GM18511 (cell line): ENCODE measurements at regions not wholly inside any gene's neighbourhood (a gene's known extent, or its start where the extent isn't known, plus 50 kb on each side); places are given as distances from the start of the nearest gene placed in this dataset.

Experiments
- ATAC-seq: cut with Tn5 transposase; IDR thresholded peaks from one replicate; pipeline ENCODE4 v1.9.1; 2021; ENCODE audit warnings: mild to moderate bottlenecking, moderate library complexity; ENCODE audit not compliant: unreplicated experiment

DNA sequence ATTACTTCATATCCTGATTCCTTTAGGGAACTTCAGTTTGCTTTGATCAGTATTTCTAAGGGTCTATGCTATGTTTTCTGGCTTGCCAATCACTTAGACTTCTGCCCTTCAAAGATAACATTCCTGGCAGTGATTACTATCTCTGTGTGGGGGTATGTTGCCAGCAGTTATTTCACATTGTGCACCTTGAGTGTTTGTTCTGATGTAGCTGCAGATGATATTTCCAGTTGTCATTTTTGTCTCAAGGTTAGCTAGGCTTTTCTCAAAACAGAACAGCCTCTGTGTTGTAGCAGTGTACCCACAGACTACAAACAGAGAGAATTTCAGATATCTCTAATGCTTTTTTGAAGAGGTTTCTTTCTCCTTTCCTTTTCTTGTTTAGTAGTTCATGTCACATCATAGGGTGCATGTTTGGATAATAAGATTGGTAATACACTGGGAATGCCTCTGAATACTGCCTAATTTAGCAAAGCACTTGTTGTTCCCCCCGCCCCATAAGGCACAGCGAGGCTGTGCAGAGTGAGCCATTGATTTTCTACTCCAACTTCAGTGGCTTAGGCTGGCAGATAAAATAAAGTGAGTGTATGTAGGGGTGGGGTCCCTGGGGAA, 134.7 kb upstream of the AGR3 start:
- ATAC-seq, result no peak

DNA sequence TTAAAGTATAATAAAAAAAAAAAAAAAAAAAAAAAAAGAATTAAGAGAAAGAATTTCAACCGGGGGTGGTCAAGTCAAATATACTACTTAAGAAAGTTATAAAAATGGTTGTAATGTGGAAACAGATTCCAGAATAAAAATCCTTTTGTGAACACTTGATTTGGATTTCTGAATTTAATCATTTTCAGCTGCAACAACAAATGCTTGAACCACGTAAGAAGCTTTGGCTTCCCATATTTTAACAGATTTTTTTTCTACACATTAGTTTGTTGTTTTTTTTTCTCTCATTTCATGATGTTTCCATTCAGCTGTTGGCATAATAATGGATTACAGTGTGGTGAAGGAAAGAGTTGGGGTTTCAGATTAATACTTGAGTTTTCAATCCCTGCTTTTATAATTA, 137.3 kb upstream of the AGR3 start:
- no peak for ATAC-seq

GRCh38 chr7:17020250-17020649, 138.5 kb upstream of the AGR3 start:
- no peak for ATAC-seq

DNA sequence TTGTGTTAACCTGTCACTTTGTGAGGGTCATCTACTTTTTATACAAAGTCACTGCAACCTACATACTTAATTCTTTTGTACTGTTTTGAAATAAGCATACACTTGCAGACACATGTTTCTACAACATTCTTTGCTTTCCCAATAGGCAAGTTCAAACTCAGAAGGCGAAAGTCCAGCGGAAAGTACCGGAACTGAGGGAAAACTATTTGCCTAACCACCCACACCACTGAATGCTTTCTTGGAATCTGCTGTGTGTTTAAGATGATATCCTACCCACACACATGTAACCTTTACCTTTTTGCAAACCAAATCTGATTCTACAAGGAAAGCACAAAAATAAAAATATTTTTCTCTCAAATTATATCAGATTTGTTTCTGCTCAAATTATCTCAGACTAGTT, 139.4 kb upstream of the AGR3 start:
- ATAC-seq, result no peak

- no peak for ATAC-seq
Observed at GRCh38 chr7:17022920-17023319, 141.1 kb upstream of the AGR3 start.

GRCh38 chr7:17026269-17026668, 144.5 kb upstream of the AGR3 start:
- no peak for ATAC-seq

GRCh38 chr7:17027143-17027788, 145.5 kb upstream of the AGR3 start:
- no peak for ATAC-seq

- no peak for ATAC-seq
Observed at GRCh38 chr7:17027789-17028152, 146.0 kb upstream of the AGR3 start.

GRCh38 chr7:17029150-17029549, 147.4 kb upstream of the AGR3 start:
- ATAC-seq, result no peak

DNA sequence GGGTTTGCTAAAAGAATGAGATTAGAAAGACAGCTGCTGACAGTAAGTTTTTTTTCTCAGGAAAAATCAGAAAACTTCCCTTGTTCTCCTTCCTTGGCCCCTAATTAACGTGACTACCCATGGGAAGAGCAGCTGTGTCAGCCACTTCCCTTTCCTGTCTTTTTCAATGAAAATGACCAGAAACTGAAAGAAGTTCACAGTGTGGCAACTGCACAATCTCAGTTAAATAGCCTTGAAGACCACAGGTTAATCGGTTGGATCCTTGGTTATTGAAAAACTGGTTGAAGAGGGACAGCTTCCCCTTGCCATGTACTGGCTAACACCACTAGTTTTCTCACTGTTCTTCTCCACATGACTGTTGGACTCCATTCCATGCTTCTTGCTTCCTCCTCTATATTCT, 148.8 kb upstream of the AGR3 start:
- no peak for ATAC-seq

DNA sequence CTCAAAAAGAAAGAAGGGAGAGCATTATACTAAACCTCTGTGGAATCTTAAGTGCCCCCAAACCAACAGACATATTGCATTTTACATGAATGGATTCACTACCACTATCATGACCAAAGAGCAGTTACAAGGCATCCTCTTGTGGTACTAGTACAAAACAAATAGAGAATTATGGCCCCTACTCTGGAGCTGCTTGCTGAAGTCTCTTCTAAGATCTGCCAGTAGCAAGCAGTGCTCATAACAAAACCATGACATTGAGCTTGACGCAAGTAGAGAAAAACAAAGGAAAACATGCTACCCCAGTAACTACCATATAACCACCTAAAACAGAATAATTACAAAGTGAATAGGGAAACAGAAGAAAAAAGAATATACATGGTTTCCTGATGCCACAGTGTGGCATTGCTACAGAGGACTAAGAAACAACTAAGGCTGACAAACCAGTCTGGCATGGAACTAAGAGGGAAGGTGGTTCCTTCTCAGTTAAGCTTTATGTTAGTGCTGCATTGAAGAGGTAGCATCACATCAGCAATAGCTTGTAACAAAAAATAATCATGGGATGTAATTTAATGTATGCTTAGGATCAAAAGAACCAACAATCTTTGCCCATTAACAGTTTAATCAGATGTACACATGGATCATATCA, 150.2 kb upstream of the AGR3 start:
- ATAC-seq, result no peak

DNA sequence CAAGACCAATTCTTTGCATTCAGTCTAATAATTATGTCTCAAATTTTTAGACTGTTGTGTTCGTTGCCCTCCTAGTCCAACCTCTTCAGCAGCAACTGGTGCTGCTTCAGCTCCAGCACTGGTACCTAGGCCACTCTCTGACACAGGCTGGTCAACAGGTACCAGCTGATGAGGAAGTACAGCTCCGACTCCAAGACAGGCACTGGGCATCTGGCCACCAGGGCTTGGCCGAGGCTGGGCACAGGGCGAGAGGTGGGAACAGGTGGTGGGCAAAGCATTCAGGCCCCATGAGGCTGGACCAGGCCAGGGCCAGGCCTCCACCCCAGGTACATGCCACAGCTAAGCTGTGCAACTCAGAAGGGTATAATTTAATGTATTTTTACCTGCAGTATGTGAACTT, 151.5 kb upstream of the AGR3 start:
- ATAC-seq, result no peak

- ATAC-seq, result no peak
Observed at GRCh38 chr7:17036584-17036983, 154.8 kb upstream of the AGR3 start.

DNA sequence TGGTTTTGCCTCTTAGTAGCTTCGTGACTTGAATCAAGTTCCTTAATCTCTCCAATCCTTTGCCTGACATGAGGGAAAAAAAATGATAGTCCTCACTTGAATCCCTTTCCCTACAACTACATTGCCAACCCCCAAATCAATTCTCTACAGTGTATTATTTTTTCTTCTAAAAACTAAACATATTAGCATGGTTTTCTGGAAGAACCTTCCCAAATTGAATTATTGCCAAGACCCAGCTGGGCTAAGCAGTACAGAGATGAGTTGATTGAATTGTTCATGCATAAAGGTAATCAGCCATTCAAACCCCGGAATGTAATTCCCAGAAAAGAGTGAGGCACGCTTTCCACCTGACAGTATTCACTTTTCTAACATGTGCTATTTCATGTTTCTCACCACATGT, 155.6 kb upstream of the AGR3 start:
- ATAC-seq, result no peak

DNA sequence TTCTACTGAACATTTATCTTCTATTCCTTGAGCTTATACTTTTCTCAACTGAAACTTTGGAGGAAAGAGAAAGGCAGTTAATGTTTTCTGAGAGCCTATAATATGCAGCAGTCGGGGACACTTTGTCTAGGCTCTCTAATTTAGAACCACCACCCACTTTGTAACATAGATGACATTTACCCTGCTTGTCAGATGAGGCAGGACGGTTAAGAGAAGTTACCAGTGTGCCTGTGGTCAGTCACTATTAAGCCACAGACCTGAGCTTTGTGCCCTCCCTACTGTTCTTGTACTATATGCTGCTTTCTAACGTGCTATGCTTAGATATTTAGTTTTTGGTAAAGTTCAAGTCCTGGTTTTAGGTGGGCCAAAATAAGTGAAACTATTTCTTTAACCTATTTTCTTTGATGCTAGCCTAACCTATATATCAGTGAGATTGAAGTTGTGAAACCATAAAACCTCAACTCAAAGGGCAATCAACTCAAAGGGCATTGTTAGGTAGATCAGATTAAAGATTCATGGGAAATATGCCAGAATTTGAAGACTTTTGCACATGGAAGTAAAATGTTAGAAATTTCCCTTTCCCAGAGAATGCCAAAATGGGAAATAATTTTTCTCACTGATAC, 156.5 kb upstream of the AGR3 start:
- ATAC-seq, result no peak

GRCh38 chr7:17038783-17039170, 157.0 kb upstream of the AGR3 start:
- ATAC-seq, result no peak

DNA sequence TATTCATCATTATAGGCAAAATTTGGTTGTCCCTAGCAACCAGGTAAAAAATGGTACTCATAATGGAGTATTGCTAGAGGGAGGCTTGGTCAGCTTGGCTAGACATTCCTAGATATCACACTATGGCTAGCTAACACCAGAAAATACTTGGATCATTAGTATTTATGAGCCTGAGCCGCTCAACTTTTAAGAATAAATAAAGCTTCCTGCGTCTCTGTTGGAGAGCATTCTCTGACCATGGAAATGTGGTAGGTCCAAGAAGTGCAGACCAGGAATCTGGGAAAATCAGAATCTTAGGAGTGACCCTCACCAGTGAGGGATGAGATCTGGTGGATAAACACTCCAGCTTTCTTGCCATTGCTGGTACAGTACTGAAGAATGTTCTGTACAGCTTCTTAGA, 157.6 kb upstream of the AGR3 start:
- ATAC-seq, result no peak

DNA sequence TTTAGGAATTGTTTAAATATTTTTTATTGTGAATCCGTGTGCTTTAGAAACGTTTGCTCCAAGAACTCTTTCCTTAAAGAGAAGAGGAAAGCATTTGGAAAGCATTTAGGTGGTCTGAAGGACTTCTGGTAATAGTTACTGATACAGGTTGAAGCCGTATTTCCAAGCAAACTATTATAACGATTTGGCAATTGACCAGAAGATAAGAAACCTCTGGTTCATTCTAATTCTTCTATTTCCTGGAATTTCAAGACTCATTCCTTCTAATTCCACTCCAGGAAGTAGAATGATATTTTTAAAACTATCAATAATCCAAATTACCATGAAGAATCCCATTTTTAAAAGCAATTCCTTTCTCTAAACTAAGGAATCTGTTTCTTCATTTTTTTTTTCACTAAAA, 158.9 kb upstream of the AGR3 start:
- no peak for ATAC-seq

GRCh38 chr7:17041324-17041723, 159.5 kb upstream of the AGR3 start:
- ATAC-seq, result no peak

- no peak for ATAC-seq
Observed at GRCh38 chr7:17042211-17042610, 160.4 kb upstream of the AGR3 start.

DNA sequence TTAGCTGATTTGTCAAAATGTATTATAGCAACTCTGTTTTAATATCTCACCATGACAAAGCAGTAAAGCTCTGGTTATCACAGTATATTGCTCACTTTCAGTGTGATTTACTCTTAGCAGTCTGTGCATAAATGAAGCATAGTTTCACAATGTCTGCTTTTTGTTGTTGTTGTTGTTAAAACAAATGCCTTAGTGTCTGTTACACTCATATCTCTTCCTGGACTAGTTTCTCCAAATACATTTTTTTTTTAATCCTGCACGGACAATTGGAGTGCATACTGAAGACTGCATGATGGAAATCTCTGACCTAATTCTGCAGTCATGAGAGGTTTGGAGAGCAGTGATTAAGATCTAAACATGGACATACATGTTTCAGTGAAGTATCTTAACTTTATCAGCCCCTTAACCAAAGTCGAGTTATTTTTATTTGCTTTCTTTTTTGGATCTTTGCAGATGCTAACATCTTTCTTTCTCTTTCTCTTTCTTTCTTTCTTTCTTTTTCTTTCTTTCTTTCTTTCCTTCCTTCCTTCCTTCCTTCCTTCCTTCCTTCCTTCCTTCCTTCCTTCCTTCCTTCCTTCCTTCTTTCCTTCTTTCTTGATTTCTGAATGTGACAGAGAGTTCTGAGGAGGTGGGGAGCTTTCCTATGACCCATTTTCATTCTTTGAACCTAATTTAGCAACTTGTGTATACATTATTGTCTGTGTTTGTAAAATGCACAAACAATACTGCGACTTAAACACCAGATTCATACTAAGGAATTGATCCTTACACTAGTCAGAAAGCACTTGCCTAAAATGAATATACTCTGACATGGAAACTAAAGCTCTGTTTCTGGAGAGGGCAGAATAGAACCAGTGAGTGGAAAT, 161.5 kb upstream of the AGR3 start:
- no peak for ATAC-seq
